ENCODE measurements at regions not wholly inside any gene's neighbourhood (a gene's known extent, or its start where the extent isn't known, plus 50 kb on each side); places are given as distances from the start of the nearest gene placed in this dataset.

DNA sequence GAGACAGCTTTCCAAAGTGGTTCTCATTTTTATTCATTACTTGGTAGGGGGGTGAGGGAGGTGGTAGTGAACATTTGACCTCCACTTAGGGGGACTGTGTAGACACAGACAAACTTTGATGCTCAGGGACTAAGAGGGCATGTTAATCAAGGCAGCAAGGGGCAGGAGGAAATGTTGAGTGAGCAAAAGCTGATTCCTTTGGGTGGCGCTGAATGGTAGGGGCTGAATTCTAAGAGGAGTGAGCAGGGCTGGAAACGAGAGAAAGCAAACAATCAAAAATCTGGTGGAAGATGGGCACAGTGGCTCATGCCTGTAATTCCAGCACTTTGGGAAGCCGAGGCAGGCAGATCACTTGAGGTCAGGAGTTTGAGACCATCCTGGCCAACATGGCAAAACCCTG, 164.8 kb upstream of the BDNF start:
- TF ChIP-seq, protein P1, sequence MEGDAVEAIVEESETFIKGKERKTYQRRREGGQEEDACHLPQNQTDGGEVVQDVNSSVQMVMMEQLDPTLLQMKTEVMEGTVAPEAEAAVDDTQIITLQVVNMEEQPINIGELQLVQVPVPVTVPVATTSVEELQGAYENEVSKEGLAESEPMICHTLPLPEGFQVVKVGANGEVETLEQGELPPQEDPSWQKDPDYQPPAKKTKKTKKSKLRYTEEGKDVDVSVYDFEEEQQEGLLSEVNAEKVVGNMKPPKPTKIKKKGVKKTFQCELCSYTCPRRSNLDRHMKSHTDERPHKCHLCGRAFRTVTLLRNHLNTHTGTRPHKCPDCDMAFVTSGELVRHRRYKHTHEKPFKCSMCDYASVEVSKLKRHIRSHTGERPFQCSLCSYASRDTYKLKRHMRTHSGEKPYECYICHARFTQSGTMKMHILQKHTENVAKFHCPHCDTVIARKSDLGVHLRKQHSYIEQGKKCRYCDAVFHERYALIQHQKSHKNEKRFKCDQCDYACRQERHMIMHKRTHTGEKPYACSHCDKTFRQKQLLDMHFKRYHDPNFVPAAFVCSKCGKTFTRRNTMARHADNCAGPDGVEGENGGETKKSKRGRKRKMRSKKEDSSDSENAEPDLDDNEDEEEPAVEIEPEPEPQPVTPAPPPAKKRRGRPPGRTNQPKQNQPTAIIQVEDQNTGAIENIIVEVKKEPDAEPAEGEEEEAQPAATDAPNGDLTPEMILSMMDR (conservative IDR thresholded peaks at IDR 0.05; ENCODE audit: control insufficient read depth, insufficient read depth, low read depth, low read length), result no peak
- no peak for DNase-seq (ENCODE audit: low read depth)
- H3K4me3 ChIP-seq (ENCODE audit: control insufficient read depth, low read depth, low read length), result no peak overlapping the region

DNA sequence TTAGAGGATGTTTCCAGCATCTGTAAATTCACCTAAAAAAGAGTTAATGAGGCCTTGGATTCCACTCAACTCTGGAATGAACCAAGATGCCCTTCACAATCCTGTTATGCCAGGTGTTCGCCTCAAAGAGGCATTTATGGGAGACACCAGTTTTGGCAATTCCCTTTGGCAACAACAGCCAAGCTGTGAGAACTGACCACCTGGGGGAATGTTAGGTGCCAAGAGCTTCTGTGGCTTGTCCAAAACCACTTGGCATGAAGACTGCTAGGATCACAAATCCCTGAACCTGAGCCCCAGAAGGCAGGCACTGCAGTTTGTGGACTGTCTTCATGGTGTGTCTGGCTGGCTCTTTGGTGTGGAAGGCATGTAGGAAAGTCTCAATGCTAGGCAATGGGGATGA, 164.4 kb upstream of the BDNF start:
- TF ChIP-seq, protein P1 (conservative IDR thresholded peaks at IDR 0.05; ENCODE audit: control insufficient read depth, insufficient read depth, low read depth, low read length), result no peak
- no peak for DNase-seq (ENCODE audit: low read depth)
- no peak overlapping the region for H3K4me3 ChIP-seq (ENCODE audit: control insufficient read depth, low read depth, low read length)

DNA sequence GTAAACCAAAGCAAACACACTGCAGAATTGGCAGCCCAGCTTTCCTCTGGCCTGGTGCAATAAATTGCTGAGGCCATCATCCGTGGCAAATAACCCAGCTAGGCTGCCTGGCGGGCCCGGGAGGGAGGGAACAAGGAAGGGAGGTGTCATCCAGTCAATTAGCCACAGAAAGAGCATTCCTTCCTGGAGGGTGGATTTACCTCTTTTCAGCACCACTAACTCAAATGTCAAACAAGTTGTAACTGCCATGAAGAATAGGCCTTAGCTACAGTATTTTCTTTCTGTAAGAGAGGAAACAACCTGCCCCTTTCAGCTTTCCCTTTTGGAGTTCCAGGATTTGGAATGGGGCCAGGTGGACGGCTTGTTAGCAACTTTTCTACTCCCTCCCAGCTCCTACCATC, 163.8 kb upstream of the BDNF start:
- no peak for DNase-seq (ENCODE audit: low read depth)
- H3K4me3 ChIP-seq (ENCODE audit: control insufficient read depth, low read depth, low read length), result no peak overlapping the region
- TF ChIP-seq, protein P1 (conservative IDR thresholded peaks at IDR 0.05; ENCODE audit: control insufficient read depth, insufficient read depth, low read depth, low read length), result no peak

DNA sequence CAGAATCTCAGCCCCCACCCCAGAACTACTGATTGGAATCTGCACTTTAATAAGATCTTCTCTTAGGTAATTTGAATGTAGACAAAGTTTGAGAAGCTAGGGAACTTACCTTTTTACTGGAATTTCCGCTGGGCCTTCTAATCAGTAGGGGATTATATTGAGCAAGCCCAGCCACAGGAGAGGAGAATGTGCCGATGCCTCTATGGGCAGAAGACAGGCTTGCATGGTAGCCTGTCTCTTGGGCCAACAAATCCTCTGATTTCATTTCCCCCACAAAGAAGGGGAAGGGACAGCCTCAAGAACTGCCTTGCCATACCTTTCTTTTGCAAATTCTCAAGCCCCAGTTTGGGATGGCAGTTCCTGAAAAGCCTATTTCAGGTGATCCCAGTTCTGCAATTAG, 163.4 kb upstream of the BDNF start:
- H3K4me3 ChIP-seq (ENCODE audit: control insufficient read depth, low read depth, low read length), result no peak overlapping the region
- DNase-seq (ENCODE audit: low read depth), result no peak
- TF ChIP-seq, protein P1 (conservative IDR thresholded peaks at IDR 0.05; ENCODE audit: control insufficient read depth, insufficient read depth, low read depth, low read length), result no peak

DNA sequence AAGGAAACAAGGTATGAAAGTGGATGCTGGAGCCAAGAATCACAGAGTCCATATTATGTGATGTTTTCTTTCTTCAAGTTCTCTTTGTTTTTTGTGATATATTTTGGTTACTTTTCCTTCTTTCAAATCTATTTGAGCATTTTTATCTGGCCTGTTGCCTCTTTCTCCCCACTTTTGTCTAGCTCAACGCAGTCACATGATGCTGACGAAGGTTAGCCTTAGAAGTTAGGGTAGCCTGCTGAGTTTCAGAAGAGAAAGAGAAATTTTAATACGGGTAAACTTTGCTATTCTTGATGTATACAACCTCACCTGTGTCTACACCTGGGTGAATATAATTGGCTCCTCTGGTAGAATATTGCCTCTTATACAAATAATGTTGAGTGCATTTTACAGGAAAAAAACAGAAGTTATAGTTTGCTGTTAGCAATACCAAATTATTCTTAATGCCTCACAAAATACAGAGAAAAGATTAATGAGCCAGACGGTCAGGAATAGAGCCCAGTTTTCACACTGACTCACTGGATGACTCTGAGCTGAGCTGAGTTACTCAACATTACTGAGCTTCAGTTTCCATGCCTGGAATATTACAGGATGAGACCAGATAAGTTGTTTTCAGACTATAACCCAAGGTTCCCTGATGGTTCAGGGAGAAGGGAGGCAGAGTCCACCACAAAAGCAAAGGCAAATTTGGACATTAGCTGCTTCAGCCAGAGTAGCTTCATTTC, 161.6 kb upstream of the BDNF start:
- DNase-seq (ENCODE audit: low read depth), result peak; percentile 93
- H3K4me3 ChIP-seq (ENCODE audit: control insufficient read depth, low read depth, low read length), result no peak overlapping the region
- TF ChIP-seq, protein P1 (conservative IDR thresholded peaks at IDR 0.05; ENCODE audit: control insufficient read depth, insufficient read depth, low read depth, low read length), result no peak

DNA sequence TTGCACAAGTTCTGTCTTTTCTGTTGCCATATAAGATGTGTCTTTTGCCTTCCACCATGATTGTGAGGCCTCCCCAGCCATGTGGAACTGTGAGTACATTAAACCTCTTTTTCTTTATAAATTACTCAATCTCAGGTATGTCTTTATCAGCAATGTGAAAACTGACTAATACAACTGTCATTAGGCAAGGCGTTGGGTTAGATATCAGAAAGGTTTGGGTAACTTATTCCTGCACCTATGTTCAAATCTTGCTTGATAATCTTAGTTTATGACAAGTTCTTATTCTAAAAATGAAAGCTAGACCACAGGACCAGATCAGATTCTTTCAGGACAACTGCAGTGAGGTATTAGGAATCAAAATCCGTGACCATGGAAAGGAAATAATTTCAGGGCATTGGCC, 160.6 kb upstream of the BDNF start:
- TF ChIP-seq, protein P1 (conservative IDR thresholded peaks at IDR 0.05; ENCODE audit: control insufficient read depth, insufficient read depth, low read depth, low read length), result no peak
- H3K4me3 ChIP-seq (ENCODE audit: control insufficient read depth, low read depth, low read length), result no peak overlapping the region
- no peak for DNase-seq (ENCODE audit: low read depth)

DNA sequence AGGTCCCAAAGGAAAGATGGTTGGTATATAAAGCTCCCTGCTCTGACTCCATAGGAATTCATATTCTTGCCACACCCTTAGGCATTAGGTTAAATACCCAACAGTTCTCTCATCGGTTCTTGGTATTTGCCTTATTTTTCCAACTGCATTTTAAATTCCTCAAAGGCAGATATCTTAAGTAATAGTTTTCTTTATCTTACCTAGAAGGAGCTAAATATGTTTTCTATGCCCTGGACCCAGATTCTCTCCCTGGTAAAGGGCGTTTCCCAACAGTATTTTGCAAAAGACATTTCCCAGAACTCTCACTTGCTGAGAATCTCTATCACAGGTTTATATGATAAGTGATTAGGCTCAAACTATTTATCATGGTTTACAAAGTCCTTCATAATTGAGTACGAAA, 158.6 kb upstream of the BDNF start:
- no peak overlapping the region for H3K4me3 ChIP-seq (ENCODE audit: control insufficient read depth, low read depth, low read length)
- TF ChIP-seq, protein P1 (conservative IDR thresholded peaks at IDR 0.05; ENCODE audit: control insufficient read depth, insufficient read depth, low read depth, low read length), result no peak
- DNase-seq (ENCODE audit: low read depth), result no peak

All from fibroblast of mammary gland (primary cell).